ENCODE measurements at regions not wholly inside any gene's neighbourhood (a gene's known extent, or its start where the extent isn't known, plus 50 kb on each side); places are given as distances from the start of the nearest gene placed in this dataset.

- TF ChIP-seq SMC3 (conservative IDR thresholded peaks at IDR 0.05; ENCODE audit: poor library complexity) (no peak), TAF1 (IDR thresholded peaks at IDR 0.05; ENCODE audit: low read depth) (no peak), CTCF (IDR thresholded peaks at IDR 0.05; ENCODE audit: poor library complexity, severe bottlenecking) (no peak), EP300 (conservative IDR thresholded peaks at IDR 0.05; ENCODE audit: poor library complexity, severe bottlenecking) (no peak), MXI1 (conservative IDR thresholded peaks at IDR 0.05; ENCODE audit: poor library complexity, severe bottlenecking) (no peak)
Observed at GRCh38 chr13:106867249-106867648, 299.3 kb upstream of the ARGLU1 start.

All from neural cell (in vitro differentiated cells).